ENCODE measurements at regions not wholly inside any gene's neighbourhood (a gene's known extent, or its start where the extent isn't known, plus 50 kb on each side); places are given as distances from the start of the nearest gene placed in this dataset.

- no peak for TF ChIP-seq CTCF (IDR thresholded peaks at IDR 0.05)
- TF ChIP-seq POLR2A (IDR thresholded peaks at IDR 0.05), result no peak
Observed at GRCh38 chr5:115461093-115461492, 83.5 kb downstream of the FEM1C start.
